ENCODE measurements at regions not wholly inside any gene's neighbourhood (a gene's known extent, or its start where the extent isn't known, plus 50 kb on each side); places are given as distances from the start of the nearest gene placed in this dataset.

DNA sequence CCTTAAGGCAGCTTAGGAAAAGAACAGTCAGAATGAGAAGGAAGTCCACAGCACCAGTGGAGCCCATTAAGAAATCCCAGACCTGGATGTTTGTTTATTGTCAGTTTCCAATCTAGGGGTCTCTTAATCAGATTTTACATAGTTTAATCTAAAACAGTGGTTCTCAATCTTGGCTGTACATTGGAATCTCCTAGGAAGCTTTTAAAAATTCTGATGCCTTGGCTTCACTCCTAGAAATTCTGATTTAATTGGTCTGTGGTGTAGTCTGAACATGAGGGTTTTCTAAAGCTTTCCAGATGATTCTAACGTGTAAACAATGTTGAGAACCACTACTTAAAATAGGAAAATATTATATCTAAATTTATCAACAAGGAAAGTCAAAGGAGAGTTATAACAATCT, 56.6 kb upstream of the SPRED1 start:
- no peak overlapping the region for H3K27ac ChIP-seq (ENCODE audit: insufficient read depth, low read depth, low read length)
- FAIRE-seq (no peak), DNase-seq (ENCODE audit: low read depth, low spot score) (no peak)
- dilution Hi-C loops (cut with MboI; ENCODE audit: extremely low pct_ligation_motif_present, low sequenced_read_pairs): no loop called here
- intact Hi-C loops (cut with micrococcal nuclease): no loop called here
- H4K20me1 ChIP-seq (replicated peaks; ENCODE audit: control insufficient read depth, extremely low read depth, insufficient read depth, low read length): no peaks in the 10 kb centered on the region
- ChIA-PET CTCF (interaction anchor here (1.2 to 1.5 kb wide), 2 partner anchors 13 to 34 kb away, joined by 3 read pairs; no protein-coding TSS in a partner anchor), POLR2A (no interaction called here)
- BruUV-seq (replicated peaks): no TSS peak
- no peak overlapping the region for H2AFZ ChIP-seq (ENCODE audit: low read depth, low read length)
- no peaks in the 10 kb centered on the region for H3K36me3 ChIP-seq (ENCODE audit: control insufficient read depth in 2 of 2, extremely low read depth in 1 of 2, insufficient read depth in 2 of 2, low read length in 2 of 2)
- peaks cover 15 to 47% of the 10 kb centered on the region in 2 experiments for H3K27me3 ChIP-seq (ENCODE audit: control insufficient read depth in 2 of 2, insufficient read depth in 2 of 2, low read length in 2 of 2)
- H3K9ac ChIP-seq (replicated peaks; ENCODE audit: extremely low read depth, insufficient read depth, low read length): no peak overlapping the region
- H3K9me3 ChIP-seq (replicated peaks; ENCODE audit: control insufficient read depth, insufficient read depth, low read length): no peaks in the 10 kb centered on the region
- no peak overlapping the region for H3K4me2 ChIP-seq (ENCODE audit: insufficient read depth, low read length)
- peaks cover 3% of the 10 kb centered on the region for H3K9me1 ChIP-seq (replicated peaks; ENCODE audit: control insufficient read depth, extremely low read depth, insufficient read depth, low read length)
- H3K4me1 ChIP-seq (ENCODE audit: control insufficient read depth, extremely low read depth, insufficient read depth, low read length): no peaks in the 10 kb centered on the region
- H3K4me3 ChIP-seq (replicated peaks in 1 of 3; ENCODE audit: insufficient read depth in 1 of 3, low read depth in 1 of 3, low read length in 3 of 3): no peak overlapping the region
- no peaks in the 10 kb centered on the region for H3K79me2 ChIP-seq (ENCODE audit: control insufficient read depth, insufficient read depth, low read length)
- TF ChIP-seq, protein P1, sequence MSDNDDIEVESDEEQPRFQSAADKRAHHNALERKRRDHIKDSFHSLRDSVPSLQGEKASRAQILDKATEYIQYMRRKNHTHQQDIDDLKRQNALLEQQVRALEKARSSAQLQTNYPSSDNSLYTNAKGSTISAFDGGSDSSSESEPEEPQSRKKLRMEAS (IDR thresholded peaks at IDR 0.05; ENCODE audit: insufficient read depth, insufficient read length): no peak
- TF ChIP-seq, protein P2, sequence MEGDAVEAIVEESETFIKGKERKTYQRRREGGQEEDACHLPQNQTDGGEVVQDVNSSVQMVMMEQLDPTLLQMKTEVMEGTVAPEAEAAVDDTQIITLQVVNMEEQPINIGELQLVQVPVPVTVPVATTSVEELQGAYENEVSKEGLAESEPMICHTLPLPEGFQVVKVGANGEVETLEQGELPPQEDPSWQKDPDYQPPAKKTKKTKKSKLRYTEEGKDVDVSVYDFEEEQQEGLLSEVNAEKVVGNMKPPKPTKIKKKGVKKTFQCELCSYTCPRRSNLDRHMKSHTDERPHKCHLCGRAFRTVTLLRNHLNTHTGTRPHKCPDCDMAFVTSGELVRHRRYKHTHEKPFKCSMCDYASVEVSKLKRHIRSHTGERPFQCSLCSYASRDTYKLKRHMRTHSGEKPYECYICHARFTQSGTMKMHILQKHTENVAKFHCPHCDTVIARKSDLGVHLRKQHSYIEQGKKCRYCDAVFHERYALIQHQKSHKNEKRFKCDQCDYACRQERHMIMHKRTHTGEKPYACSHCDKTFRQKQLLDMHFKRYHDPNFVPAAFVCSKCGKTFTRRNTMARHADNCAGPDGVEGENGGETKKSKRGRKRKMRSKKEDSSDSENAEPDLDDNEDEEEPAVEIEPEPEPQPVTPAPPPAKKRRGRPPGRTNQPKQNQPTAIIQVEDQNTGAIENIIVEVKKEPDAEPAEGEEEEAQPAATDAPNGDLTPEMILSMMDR (IDR thresholded peaks at IDR 0.05; ENCODE audit: extremely low read depth in 1 of 2, insufficient read depth in 1 of 2, low read depth in 1 of 2, low read length in 2 of 2): no peak
- no peak for TF ChIP-seq FOS (IDR thresholded peaks at IDR 0.05; ENCODE audit: borderline replicate concordance, insufficient read depth, low read length)
- no peak for TF ChIP-seq POLR2AphosphoS5 (IDR thresholded peaks at IDR 0.05; ENCODE audit: insufficient read depth, low read depth, low read length)
- no peak for TF ChIP-seq MYC (IDR thresholded peaks at IDR 0.05; ENCODE audit: low read depth, low read length)
- no peak for TF ChIP-seq JUN (IDR thresholded peaks at IDR 0.05; ENCODE audit: borderline replicate concordance, insufficient read depth, insufficient read length, low read depth)
- no peak for TF ChIP-seq EZH2 (IDR thresholded peaks at IDR 0.05; ENCODE audit: borderline replicate concordance, low read depth, low read length, severe bottlenecking)
- TF ChIP-seq POLR2A (IDR thresholded peaks at IDR 0.05; ENCODE audit: low read depth, low read length): no peak
- no peak for TF ChIP-seq GATA2 (IDR thresholded peaks at IDR 0.05; ENCODE audit: insufficient read depth, insufficient read length, low read depth, low read length)

All from endothelial cell of umbilical vein (primary cell).